ENCODE measurements at regions not wholly inside any gene's neighbourhood (a gene's known extent, or its start where the extent isn't known, plus 50 kb on each side); places are given as distances from the start of the nearest gene placed in this dataset.
A peak's percentile ranks its signal among the peaks of the same experiment; 100 is the strongest.
"Not testable (repeated sequence)": the region's sequence is repeated elsewhere in the genome, so short reads cannot be mapped to it uniquely, and the experiment has no call there.

DNA sequence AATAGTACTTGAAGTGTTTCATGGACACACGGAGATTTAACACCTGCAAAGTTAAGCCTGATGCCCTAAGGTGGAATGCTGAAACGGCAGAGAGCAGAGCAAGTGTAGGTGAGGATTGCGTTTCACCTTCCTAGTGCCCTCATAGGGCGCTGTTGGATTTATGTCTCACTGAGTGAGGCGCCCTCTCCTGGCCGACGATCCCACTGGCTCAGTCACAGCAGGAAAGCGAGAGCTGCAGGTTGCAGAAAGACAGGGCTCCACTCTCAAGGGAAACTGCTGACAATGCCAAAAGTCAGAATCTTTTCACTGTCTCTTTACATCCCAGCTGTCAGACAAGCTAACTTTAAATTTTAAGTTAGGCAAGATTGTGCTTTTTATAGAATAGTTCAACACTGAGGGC lies 127.6 kb downstream of the POTEC start:
- H3F3A ChIP-seq (ENCODE audit: low read length, unreplicated experiment); H3K9me3 ChIP-seq (ENCODE audit: low read length); intact Hi-C loops (cut with micrococcal nuclease); POLR2A ChIA-PET (ENCODE audit: unreplicated experiment); H3K9me2 ChIP-seq (replicated peaks; ENCODE audit: low read length); H3K79me2 ChIP-seq (ENCODE audit: low read length); CTCF ChIA-PET; H2AFZ ChIP-seq (ENCODE audit: low read length); H3K4me2 ChIP-seq (ENCODE audit: low read length); BruUV-seq (replicated peaks); H3K4me1 ChIP-seq (ENCODE audit: insufficient read depth, low read length); H4K20me1 ChIP-seq (ENCODE audit: low read length); H3K9ac ChIP-seq (ENCODE audit: low read length); H3K4me3 ChIP-seq (ENCODE audit: low read length); H3K27ac ChIP-seq (ENCODE audit: low read length); ATAC-seq; H3K36me3 ChIP-seq (ENCODE audit: low read depth, low read length); H3K27me3 ChIP-seq (ENCODE audit: low read length): not testable (repeated sequence)
- peak; percentile 48 for TF ChIP-seq CTCF (conservative IDR thresholded peaks at IDR 0.05; ENCODE audit: low read depth, low read length)
- peak; percentile 40 for DNase-seq

DNA sequence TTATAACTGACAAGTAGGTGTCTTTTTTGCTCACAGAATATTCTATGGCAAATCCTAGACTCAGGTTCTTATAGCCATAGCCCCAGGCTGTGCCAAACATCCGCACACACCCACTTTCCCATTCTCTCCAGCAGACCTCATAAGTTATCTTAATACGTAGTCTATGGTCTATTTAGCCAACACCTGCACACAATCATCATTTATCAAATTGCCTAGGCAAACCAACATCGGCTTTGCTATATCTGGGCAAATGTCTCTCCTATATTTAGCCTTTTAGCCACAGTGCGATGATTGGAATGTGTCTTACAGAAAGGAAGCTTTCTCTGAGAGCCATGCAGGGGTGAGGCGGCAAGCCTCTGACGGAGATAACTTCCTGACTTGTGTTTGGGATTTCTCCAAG lies 128.0 kb downstream of the POTEC start:
- H3F3A ChIP-seq (ENCODE audit: low read length, unreplicated experiment); BruUV-seq (replicated peaks); H3K36me3 ChIP-seq (ENCODE audit: low read depth, low read length); H3K9me3 ChIP-seq (ENCODE audit: low read length); POLR2A ChIA-PET (ENCODE audit: unreplicated experiment); intact Hi-C loops (cut with micrococcal nuclease); H3K9me2 ChIP-seq (replicated peaks; ENCODE audit: low read length); CTCF ChIA-PET; H3K27ac ChIP-seq (ENCODE audit: low read length); H3K9ac ChIP-seq (ENCODE audit: low read length); H4K20me1 ChIP-seq (ENCODE audit: low read length); H3K4me1 ChIP-seq (ENCODE audit: insufficient read depth, low read length); H2AFZ ChIP-seq (ENCODE audit: low read length); H3K27me3 ChIP-seq (ENCODE audit: low read length); H3K4me2 ChIP-seq (ENCODE audit: low read length); H3K79me2 ChIP-seq (ENCODE audit: low read length); DNase-seq; ATAC-seq; H3K4me3 ChIP-seq (ENCODE audit: low read length): not testable (repeated sequence)

DNA sequence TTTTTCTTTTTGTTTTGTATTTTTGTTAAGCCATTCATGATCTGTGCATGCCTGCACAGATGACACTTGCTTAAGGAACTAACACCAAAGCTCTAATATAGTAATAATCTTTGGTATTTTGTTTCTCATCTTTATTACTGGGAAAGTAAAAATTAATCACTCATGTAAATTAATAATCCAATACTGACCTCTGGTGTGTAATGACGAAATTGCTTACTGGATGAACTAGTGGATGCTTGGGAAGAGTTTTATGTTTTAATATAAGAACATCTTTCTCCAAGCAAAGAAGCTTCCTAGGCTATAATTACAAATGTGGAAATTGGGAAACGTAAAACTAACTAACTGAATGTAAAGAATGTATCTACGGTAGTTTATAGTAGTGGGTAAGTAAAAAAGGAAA lies 147.9 kb downstream of the POTEC start:
- H3K4me1 ChIP-seq (ENCODE audit: insufficient read depth, low read length); H3K36me3 ChIP-seq (ENCODE audit: low read depth, low read length); BruUV-seq (replicated peaks); H3K9ac ChIP-seq (ENCODE audit: low read length); H2AFZ ChIP-seq (ENCODE audit: low read length); H3K9me3 ChIP-seq (ENCODE audit: low read length); POLR2A ChIA-PET (ENCODE audit: unreplicated experiment); H3K27ac ChIP-seq (ENCODE audit: low read length); H3F3A ChIP-seq (ENCODE audit: low read length, unreplicated experiment); CTCF ChIA-PET; H3K4me3 ChIP-seq (ENCODE audit: low read length); H3K79me2 ChIP-seq (ENCODE audit: low read length); H3K4me2 ChIP-seq (ENCODE audit: low read length); H4K20me1 ChIP-seq (ENCODE audit: low read length); ATAC-seq; H3K27me3 ChIP-seq (ENCODE audit: low read length); DNase-seq; H3K9me2 ChIP-seq (replicated peaks; ENCODE audit: low read length): not testable (repeated sequence)
- intact Hi-C loops (cut with micrococcal nuclease) = loop anchor here (10.0 kb wide), 1 partner anchor 221 kb away; no protein-coding TSS in a partner anchor
- peak; percentile 39; the same call in 1 of the 2 replicates for TF ChIP-seq CTCF (conservative IDR thresholded peaks at IDR 0.05; ENCODE audit: low read depth, low read length)

DNA sequence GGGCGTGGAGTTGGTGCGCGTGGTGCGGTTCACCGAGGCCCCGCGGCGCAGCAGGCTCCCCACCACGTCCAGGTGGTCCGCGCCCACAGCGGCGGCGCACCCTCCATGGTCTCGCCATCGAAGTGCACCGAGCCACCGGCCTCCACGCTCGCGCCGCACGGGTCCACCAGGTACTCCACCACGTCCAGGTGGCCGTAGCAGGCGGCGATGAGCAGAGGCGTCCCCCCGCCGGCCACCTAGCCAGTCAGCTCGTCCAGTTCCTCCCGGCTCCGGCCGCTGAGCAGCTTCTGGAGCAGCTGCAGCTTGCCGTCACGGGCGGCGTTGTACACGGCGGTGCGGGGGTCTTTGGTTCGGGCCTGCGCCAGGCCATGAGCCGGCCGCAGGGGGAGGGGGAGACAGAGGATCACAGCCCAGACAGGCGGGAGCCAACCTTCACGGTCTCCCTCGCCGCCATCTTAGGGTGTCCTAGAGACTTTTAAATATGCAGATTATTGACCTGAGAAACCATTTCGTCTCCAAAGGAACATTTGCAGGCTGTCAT lies 149.8 kb downstream of the POTEC start:
- H3K27ac ChIP-seq (ENCODE audit: low read length); H3K27me3 ChIP-seq (ENCODE audit: low read length); H3K4me2 ChIP-seq (ENCODE audit: low read length); H3F3A ChIP-seq (ENCODE audit: low read length, unreplicated experiment); POLR2A ChIA-PET (ENCODE audit: unreplicated experiment); H3K79me2 ChIP-seq (ENCODE audit: low read length); ATAC-seq; H3K9ac ChIP-seq (ENCODE audit: low read length); H2AFZ ChIP-seq (ENCODE audit: low read length); H3K9me3 ChIP-seq (ENCODE audit: low read length); BruUV-seq (replicated peaks); H3K9me2 ChIP-seq (replicated peaks; ENCODE audit: low read length); H3K4me1 ChIP-seq (ENCODE audit: insufficient read depth, low read length); H3K36me3 ChIP-seq (ENCODE audit: low read depth, low read length); DNase-seq; H4K20me1 ChIP-seq (ENCODE audit: low read length); H3K4me3 ChIP-seq (ENCODE audit: low read length); CTCF ChIA-PET: not testable (repeated sequence)
- intact Hi-C loops (cut with micrococcal nuclease) = loop anchor here (10.0 kb wide), 1 partner anchor 219 kb away; no protein-coding TSS in a partner anchor

- CTCF ChIA-PET; H3K4me3 ChIP-seq (ENCODE audit: low read length); H3K9me2 ChIP-seq (replicated peaks; ENCODE audit: low read length); H3F3A ChIP-seq (ENCODE audit: low read length, unreplicated experiment); H3K79me2 ChIP-seq (ENCODE audit: low read length); ATAC-seq; H4K20me1 ChIP-seq (ENCODE audit: low read length); DNase-seq; H3K27me3 ChIP-seq (ENCODE audit: low read length); H2AFZ ChIP-seq (ENCODE audit: low read length); POLR2A ChIA-PET (ENCODE audit: unreplicated experiment); H3K9ac ChIP-seq (ENCODE audit: low read length); H3K4me1 ChIP-seq (ENCODE audit: insufficient read depth, low read length); H3K9me3 ChIP-seq (ENCODE audit: low read length); H3K36me3 ChIP-seq (ENCODE audit: low read depth, low read length); H3K4me2 ChIP-seq (ENCODE audit: low read length); H3K27ac ChIP-seq (ENCODE audit: low read length); BruUV-seq (replicated peaks): not testable (repeated sequence)
- intact Hi-C loops (cut with micrococcal nuclease) = loop anchor here (10.0 kb wide), 1 partner anchor 218 kb away; no protein-coding TSS in a partner anchor
Observed at GRCh38 chr18:14392604-14393003, 150.8 kb downstream of the POTEC start.

DNA sequence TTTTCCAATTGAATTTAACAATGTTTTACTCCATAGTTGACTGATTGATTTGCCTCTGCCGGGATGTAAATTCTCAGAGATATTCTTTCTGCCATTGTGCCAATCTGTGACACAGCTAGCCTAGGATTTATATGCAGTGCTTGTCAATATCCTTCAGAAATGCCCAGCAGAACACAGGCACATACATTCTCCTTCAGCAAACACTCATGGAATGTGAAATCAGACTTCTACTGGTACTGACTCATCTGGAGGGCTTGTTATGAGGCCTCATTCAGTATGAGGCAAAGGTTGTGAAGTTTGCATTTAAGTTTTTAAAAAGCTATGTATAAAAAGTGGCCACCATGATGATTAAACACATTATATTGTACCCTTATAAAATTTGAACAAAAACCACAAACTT lies 158.4 kb downstream of the POTEC start:
- H3K9me3 ChIP-seq (ENCODE audit: low read length); H3K79me2 ChIP-seq (ENCODE audit: low read length); H3K4me1 ChIP-seq (ENCODE audit: insufficient read depth, low read length); H3K4me2 ChIP-seq (ENCODE audit: low read length); BruUV-seq (replicated peaks); H3K9me2 ChIP-seq (replicated peaks; ENCODE audit: low read length); POLR2A ChIA-PET (ENCODE audit: unreplicated experiment); H3F3A ChIP-seq (ENCODE audit: low read length, unreplicated experiment); H3K4me3 ChIP-seq (ENCODE audit: low read length); CTCF ChIA-PET; DNase-seq; H3K27ac ChIP-seq (ENCODE audit: low read length); H3K27me3 ChIP-seq (ENCODE audit: low read length); H2AFZ ChIP-seq (ENCODE audit: low read length); intact Hi-C loops (cut with micrococcal nuclease); H3K9ac ChIP-seq (ENCODE audit: low read length); H4K20me1 ChIP-seq (ENCODE audit: low read length); H3K36me3 ChIP-seq (ENCODE audit: low read depth, low read length): not testable (repeated sequence)
- ATAC-seq = peak; percentile 98
